GM20000 (cell line): ENCODE measurements at regions not wholly inside any gene's neighbourhood (a gene's known extent, or its start where the extent isn't known, plus 50 kb on each side); places are given as distances from the start of the nearest gene placed in this dataset.

Source experiments
- DNase-seq: peaks from one replicate; pipeline ENCODE4 v3.0.0; 2012; ENCODE audit warnings: low spot score
- CTCF ChIP-seq: IDR thresholded peaks from 2 replicates; pipeline ENCODE4 v1.5.1; 2012; ENCODE audit warnings: mild to moderate bottlenecking, control low read depth; ENCODE audit errors: extremely low read depth, missing control alignments

DNA sequence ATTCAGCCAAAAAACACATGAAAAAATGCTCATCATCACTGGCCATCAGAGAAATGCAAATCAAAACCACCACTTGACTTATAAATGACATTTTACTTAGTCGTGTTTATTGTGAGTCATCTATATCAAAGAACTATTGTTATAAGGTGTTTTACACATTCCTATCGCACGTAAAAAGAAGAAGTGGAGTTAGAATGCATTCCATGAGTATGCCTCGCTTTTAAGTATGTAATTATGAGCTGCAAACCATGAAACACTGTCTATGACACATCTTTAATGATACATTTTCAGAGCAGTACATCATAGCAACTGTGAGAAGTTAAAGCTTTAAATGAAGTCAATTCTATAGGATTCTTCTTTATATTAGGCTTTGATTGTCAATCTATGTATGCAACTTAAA lies 614.3 kb upstream of the ADAMTS5 start:
- DNase-seq = no peak

GRCh38 chr21:27580276-27580675 lies 613.4 kb upstream of the ADAMTS5 start:
- no peak for TF ChIP-seq CTCF
- DNase-seq = no peak

More for the DNA sequence above, 614.3 kb upstream of the ADAMTS5 start:
- no peak for TF ChIP-seq CTCF

- no peak for DNase-seq
- TF ChIP-seq CTCF = no peak
Observed at GRCh38 chr21:27578741-27579265, 611.9 kb upstream of the ADAMTS5 start.

DNA sequence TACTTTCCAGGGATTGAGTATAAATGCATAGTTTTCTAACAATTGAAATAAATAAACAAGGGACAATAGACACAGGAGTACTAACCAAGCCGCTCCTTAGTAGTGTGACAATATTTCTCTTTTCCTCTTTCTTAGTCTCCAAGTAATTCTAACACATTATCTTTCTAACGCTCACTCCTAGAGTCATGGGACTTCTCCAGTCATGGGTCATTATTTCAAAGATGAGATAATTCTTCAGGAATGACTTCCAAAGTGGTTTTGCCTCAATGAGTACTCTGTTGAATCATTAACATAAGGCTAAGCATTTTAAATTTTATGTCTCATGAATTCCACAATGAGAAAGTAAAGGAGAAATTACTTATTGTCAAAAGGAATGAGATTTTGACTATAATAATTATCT lies 605.8 kb upstream of the ADAMTS5 start:
- no peak for TF ChIP-seq CTCF
- no peak for DNase-seq

DNA sequence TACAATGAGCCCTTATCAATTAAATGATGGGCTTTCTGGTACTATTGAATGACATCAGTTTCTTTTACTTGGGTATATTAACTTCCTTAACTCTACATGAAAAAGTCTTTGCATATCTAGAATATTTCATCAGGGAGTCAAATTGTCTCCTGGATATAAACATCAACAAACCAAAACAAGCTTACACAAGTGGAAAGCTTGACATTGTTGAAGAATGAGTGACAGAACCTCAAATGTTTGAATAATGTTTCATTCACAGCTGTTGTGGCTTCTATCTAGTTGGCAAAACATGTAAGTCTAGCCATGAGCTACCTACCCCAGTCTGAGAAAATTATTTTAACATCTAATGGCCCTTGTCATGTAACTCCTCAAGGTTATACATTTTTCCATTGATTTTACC lies 604.8 kb upstream of the ADAMTS5 start:
- DNase-seq = no peak
- no peak for TF ChIP-seq CTCF

DNA sequence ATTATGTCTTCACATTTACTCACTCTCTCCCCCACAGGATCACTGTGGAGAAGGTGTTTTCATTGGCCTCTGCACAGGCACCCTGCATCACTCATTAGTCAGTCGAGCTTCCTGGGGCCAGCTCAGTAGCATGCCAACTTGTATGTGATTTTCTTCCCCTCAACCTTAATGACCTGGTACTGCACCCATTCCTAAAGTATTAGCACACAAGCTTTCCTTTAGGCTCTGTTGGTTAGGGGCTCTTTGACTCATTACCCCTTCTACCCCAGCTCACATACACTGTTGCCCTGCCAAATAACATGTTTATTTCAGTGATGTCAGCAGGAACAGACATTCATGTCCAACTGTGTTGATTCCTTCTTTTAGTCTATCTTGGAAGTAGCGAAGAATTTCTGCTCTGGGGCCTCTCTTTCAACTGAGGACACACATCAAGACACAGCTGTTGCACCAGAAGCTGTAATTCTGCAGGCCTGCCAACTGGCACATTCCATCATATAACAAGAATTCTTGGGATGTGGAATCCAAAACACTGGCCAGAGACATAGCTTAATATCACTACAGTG lies 603.5 kb upstream of the ADAMTS5 start:
- no peak for TF ChIP-seq CTCF
- DNase-seq = no peak

GRCh38 chr21:27569831-27570230 lies 602.9 kb upstream of the ADAMTS5 start:
- no peak for TF ChIP-seq CTCF
- no peak for DNase-seq
